Stimulated activated naive B cell treated with anti-CD40 and anti-IgM and Interleukin-4, amounts not matched to agents 10 μg/mL and 1 μg/mL and 100 μg/mL, for 72 hours (primary cell): ENCODE measurements at regions not wholly inside any gene's neighbourhood (a gene's known extent, or its start where the extent isn't known, plus 50 kb on each side); places are given as distances from the start of the nearest gene placed in this dataset.

Experiments used
- ATAC-seq, 2 donors: fragments of 150-1000 bp; cut with Tn5 transposase; replicated peaks; 2 replicates each; pipeline ENCODE4 v1.10.0; 2021; ENCODE audit warnings: moderate library complexity in 1 of 2
- DNase-seq: peaks from one replicate; pipeline ENCODE4 v3.0.0; 2021
- H3K27ac Mint-ChIP-seq: one replicate; pipeline ENCODE4 v1.8.0; 2022; ENCODE audit warnings: mild to moderate bottlenecking, mixed read lengths
- H3K27me3 Mint-ChIP-seq, 2 donors: one replicate each; pipeline ENCODE4 v1.8.0; 2022; ENCODE audit warnings: mixed read lengths in 2 of 2
- H3K36me3 Mint-ChIP-seq, 2 donors: one replicate each; pipeline ENCODE4 v1.8.0; 2022; ENCODE audit warnings: mixed read lengths in 2 of 2, mild to moderate bottlenecking in 1 of 2
- H3K4me1 Mint-ChIP-seq, 2 donors: one replicate each; pipeline ENCODE4 v1.8.0; 2022; ENCODE audit warnings: mixed read lengths in 2 of 2, mild to moderate bottlenecking in 1 of 2
- H3K4me3 Mint-ChIP-seq, 2 donors: one replicate each; pipeline ENCODE4 v1.8.0; 2022; ENCODE audit warnings: mild to moderate bottlenecking in 2 of 2, mixed read lengths in 2 of 2, moderate library complexity in 1 of 2
- H3K9me3 Mint-ChIP-seq, 2 donors: one replicate each; pipeline ENCODE4 v1.8.0; 2022; ENCODE audit warnings: mixed read lengths in 2 of 2, mild to moderate bottlenecking in 1 of 2

GRCh38 chr12:88756153-88756552, 175.9 kb upstream of the KITLG start:
- ATAC-seq (no peak), DNase-seq (no peak)
- no peak overlapping the region for H3K4me3 Mint-ChIP-seq
- no peaks in the 10 kb centered on the region for H3K9me3 Mint-ChIP-seq
- no peaks in the 10 kb centered on the region for H3K4me1 Mint-ChIP-seq
- no peaks in the 10 kb centered on the region for H3K27me3 Mint-ChIP-seq
- H3K36me3 Mint-ChIP-seq: no peaks in the 10 kb centered on the region
- no peak overlapping the region for H3K27ac Mint-ChIP-seq

GRCh38 chr12:88753707-88754106, 173.4 kb upstream of the KITLG start:
- Mint-ChIP-seq H3K9me3 (no peaks in the 10 kb centered on the region), H3K4me3 (no peak overlapping the region), H3K4me1 (no peaks in the 10 kb centered on the region), H3K27me3 (no peaks in the 10 kb centered on the region), H3K36me3 (no peaks in the 10 kb centered on the region), H3K27ac (no peak overlapping the region)
- ATAC-seq: no peak
- DNase-seq: no peak

GRCh38 chr12:88753066-88753465, 172.8 kb upstream of the KITLG start:
- Mint-ChIP-seq H3K9me3 (no peaks in the 10 kb centered on the region), H3K27me3 (no peaks in the 10 kb centered on the region), H3K36me3 (no peaks in the 10 kb centered on the region), H3K27ac (no peak overlapping the region), H3K4me1 (no peaks in the 10 kb centered on the region), H3K4me3 (no peak overlapping the region)
- ATAC-seq (no peak), DNase-seq (no peak)

GRCh38 chr12:88752183-88752582, 171.9 kb upstream of the KITLG start:
- no peaks in the 10 kb centered on the region for H3K27me3 Mint-ChIP-seq

GRCh38 chr12:88750867-88751543, 170.7 kb upstream of the KITLG start:
- no peak overlapping the region for H3K27ac Mint-ChIP-seq
- H3K4me1 Mint-ChIP-seq: no peaks in the 10 kb centered on the region

More at GRCh38 chr12:88752183-88752582, 171.9 kb upstream of the KITLG start:
- Mint-ChIP-seq H3K36me3 (no peaks in the 10 kb centered on the region), H3K27ac (no peak overlapping the region), H3K4me1 (no peaks in the 10 kb centered on the region), H3K9me3 (no peaks in the 10 kb centered on the region), H3K4me3 (no peak overlapping the region)
- ATAC-seq (no peak), DNase-seq (no peak)

GRCh38 chr12:88746386-88746785, 166.1 kb upstream of the KITLG start:
- H3K27me3 Mint-ChIP-seq: no peaks in the 10 kb centered on the region

More at GRCh38 chr12:88750867-88751543, 170.7 kb upstream of the KITLG start:
- no peaks in the 10 kb centered on the region for H3K36me3 Mint-ChIP-seq
- H3K9me3 Mint-ChIP-seq: no peaks in the 10 kb centered on the region
- ATAC-seq (no peak), DNase-seq (no peak)
- no peak overlapping the region for H3K4me3 Mint-ChIP-seq
- no peaks in the 10 kb centered on the region for H3K27me3 Mint-ChIP-seq

DNA sequence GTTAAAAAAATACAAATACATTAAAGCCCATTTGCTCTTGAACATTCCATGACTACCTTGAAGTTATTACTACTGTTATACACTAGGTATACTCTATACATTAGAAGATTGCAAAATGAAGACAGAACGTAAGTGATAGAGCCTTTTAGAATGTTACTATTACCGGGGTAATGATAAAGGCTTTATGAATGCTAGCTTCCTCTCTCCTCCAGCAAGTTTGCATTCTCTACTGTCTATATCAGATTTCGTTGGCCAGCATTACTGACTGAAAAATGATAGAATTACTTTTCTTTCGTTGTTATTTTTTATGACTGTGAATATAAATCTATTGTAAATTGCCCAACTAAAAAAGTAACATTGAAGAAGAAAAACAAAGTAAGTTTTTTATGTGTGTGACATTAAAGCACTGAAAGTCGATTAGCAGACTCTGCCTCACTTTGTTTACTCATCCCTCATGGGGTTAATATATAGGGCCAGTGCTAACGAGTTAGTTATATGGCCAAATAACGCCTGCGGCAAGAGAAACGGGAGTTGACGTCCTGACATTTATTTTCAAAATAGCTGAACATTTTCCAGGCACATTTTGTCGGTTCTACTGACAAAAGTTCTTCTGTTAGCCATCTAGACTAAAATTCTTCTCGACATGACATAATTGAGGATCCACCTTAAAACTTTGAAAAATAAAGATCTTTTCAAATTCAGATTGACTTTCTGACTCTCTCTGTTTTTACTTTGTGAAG, 163.8 kb upstream of the KITLG start:
- Mint-ChIP-seq H3K27me3 (no peaks in the 10 kb centered on the region), H3K4me1 (no peaks in the 10 kb centered on the region), H3K4me3 (no peak overlapping the region), H3K27ac (no peak overlapping the region), H3K9me3 (no peaks in the 10 kb centered on the region), H3K36me3 (no peaks in the 10 kb centered on the region)
- DNase-seq (no peak), ATAC-seq (no peak)

More at GRCh38 chr12:88746386-88746785, 166.1 kb upstream of the KITLG start:
- ATAC-seq: no peak
- no peak overlapping the region for H3K4me3 Mint-ChIP-seq
- H3K4me1 Mint-ChIP-seq: no peaks in the 10 kb centered on the region
- H3K36me3 Mint-ChIP-seq: no peaks in the 10 kb centered on the region
- no peak for DNase-seq
- H3K27ac Mint-ChIP-seq: no peak overlapping the region
- no peaks in the 10 kb centered on the region for H3K9me3 Mint-ChIP-seq

GRCh38 chr12:88737838-88738472, 157.7 kb upstream of the KITLG start:
- H3K27me3 Mint-ChIP-seq: no peaks in the 10 kb centered on the region
- ATAC-seq (no peak), DNase-seq (no peak)
- H3K9me3 Mint-ChIP-seq: no peaks in the 10 kb centered on the region
- no peak overlapping the region for H3K4me3 Mint-ChIP-seq
- H3K4me1 Mint-ChIP-seq: no peaks in the 10 kb centered on the region
- H3K27ac Mint-ChIP-seq: no peak overlapping the region
- no peaks in the 10 kb centered on the region for H3K36me3 Mint-ChIP-seq

DNA sequence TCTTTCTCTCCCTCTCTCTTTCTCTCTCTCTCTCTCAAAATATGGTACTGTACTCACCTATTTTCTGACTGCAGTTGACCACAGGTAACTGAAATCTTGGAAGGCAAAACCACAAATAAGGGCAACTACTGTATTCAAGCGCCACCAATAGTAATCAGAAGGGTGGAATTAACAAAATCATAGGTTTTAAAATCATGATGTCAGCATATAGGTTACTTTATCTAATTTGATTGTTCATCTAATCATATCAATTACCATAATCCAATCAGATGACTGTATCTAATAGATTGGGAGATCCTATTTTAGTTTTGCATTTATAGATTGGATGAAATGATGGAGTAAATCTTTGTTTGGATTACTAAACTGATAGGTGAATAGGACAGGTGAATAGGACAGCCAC, 155.8 kb upstream of the KITLG start:
- Mint-ChIP-seq H3K27me3 (no peaks in the 10 kb centered on the region), H3K4me3 (no peak overlapping the region), H3K4me1 (no peaks in the 10 kb centered on the region), H3K36me3 (no peaks in the 10 kb centered on the region), H3K9me3 (no peaks in the 10 kb centered on the region), H3K27ac (no peak overlapping the region)
- no peak for DNase-seq
- no peak for ATAC-seq

- Mint-ChIP-seq H3K9me3 (no peaks in the 10 kb centered on the region), H3K4me3 (no peak overlapping the region), H3K36me3 (no peaks in the 10 kb centered on the region), H3K27me3 (no peaks in the 10 kb centered on the region), H3K4me1 (no peaks in the 10 kb centered on the region), H3K27ac (no peak overlapping the region)
- no peak for ATAC-seq
- DNase-seq: no peak
These were observed 152.7 kb upstream of the KITLG start for GRCh38 chr12:88733008-88733407.

DNA sequence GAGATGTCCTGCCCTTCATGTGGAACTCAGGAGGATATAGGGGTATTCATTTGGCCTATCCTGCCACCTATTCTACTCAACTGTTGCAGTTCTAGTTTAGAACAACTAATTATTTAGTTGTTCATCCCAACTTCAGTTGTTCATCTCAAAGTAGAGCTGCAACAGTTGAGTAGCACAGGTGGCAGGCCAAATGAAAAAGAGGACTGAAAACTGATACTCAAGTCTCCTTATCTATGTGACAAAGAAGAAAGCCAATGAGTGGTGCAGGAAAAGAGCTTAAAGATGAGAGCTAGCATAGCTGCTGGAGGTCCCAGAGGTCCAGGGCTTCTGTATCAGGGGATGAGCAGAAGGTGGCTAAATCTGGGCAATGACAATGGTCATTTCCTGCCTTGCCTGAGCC, 148.9 kb upstream of the KITLG start:
- H3K9me3 Mint-ChIP-seq: peaks cover 0 to 1% of the 10 kb centered on the region in 2 donors
- H3K27ac Mint-ChIP-seq: no peak overlapping the region
- H3K4me1 Mint-ChIP-seq: no peaks in the 10 kb centered on the region
- H3K4me3 Mint-ChIP-seq: no peak overlapping the region
- H3K36me3 Mint-ChIP-seq: no peaks in the 10 kb centered on the region
- DNase-seq (no peak), ATAC-seq (no peak)
- no peaks in the 10 kb centered on the region for H3K27me3 Mint-ChIP-seq

GRCh38 chr12:88726806-88727720, 146.8 kb upstream of the KITLG start:
- no peaks in the 10 kb centered on the region for H3K36me3 Mint-ChIP-seq
- no peak for ATAC-seq

DNA sequence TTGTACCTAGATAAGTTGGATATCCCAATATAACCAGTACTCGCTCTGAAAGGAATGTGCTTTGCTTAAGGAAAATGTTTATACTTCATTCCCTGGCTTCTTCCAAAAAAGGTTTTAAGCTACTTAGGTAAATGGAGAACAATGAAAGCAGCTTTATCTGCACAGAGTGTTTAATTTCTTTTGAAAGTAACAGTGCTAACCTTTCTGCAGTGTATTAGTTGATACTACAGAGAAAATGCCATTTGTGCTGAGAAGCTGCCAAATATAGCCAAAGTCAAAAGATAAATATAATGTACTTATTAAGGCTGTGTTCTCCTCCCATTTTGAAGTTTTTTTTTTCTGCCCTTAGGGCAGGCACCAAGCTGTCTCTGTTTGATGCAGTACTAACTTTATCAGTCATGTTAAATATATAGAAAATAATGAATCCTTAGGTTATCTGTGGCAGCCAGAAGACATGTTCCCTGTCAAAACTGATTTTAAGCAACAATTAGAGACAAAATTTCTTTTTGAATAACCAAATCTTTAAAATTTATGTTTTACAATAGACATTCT, 145.4 kb upstream of the KITLG start:
- Mint-ChIP-seq H3K4me1 (no peaks in the 10 kb centered on the region), H3K27ac (no peak overlapping the region), H3K36me3 (no peaks in the 10 kb centered on the region), H3K9me3 (peaks cover 0 to 3% of the 10 kb centered on the region in 2 donors), H3K4me3 (no peak overlapping the region), H3K27me3 (no peaks in the 10 kb centered on the region)
- ATAC-seq (no peak), DNase-seq (no peak)

More at GRCh38 chr12:88726806-88727720, 146.8 kb upstream of the KITLG start:
- H3K4me1 Mint-ChIP-seq: no peaks in the 10 kb centered on the region
- no peak for DNase-seq
- no peak overlapping the region for H3K27ac Mint-ChIP-seq
- no peak overlapping the region for H3K4me3 Mint-ChIP-seq
- H3K27me3 Mint-ChIP-seq: no peaks in the 10 kb centered on the region
- peaks cover 0 to 3% of the 10 kb centered on the region in 2 donors for H3K9me3 Mint-ChIP-seq

DNA sequence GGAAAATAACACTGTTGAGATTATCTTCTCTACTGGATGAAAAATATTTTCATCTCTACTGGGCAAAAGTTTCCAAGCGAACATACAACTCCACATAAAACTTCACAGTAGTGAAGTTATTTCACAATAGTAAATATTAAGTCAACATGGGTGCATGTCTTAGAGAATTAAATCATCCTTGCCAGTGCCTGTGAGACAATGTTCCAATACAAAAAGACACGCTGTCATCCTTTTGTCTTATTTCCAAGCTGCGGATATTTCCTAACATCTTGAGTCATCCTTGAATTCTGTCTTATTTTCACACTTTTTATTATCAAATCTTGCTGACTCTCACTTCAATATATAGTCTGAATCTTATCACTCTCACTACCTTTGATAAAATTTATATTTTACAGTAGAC, 142.9 kb upstream of the KITLG start:
- DNase-seq (no peak), ATAC-seq (no peak)
- Mint-ChIP-seq H3K27ac (no peak overlapping the region), H3K4me1 (no peaks in the 10 kb centered on the region), H3K27me3 (no peaks in the 10 kb centered on the region), H3K4me3 (no peak overlapping the region), H3K36me3 (no peaks in the 10 kb centered on the region), H3K9me3 (peaks cover 0 to 3% of the 10 kb centered on the region in 2 donors)
